Lower leg skin (tissue), 4 donors: ENCODE measurements at regions not wholly inside any gene's neighbourhood (a gene's known extent, or its start where the extent isn't known, plus 50 kb on each side); places are given as distances from the start of the nearest gene placed in this dataset.

Experiments
- DNase-seq, 2 donors: peaks; one replicate each; pipeline ENCODE4 v3.0.0-alpha.2; 2019; ENCODE audit warnings: low spot score in 2 of 2
- H3K4me3 ChIP-seq: fragments of 200-600 bp; sonication (generic); 2 replicates; pipeline ENCODE4 v1.5.1; 2017; ENCODE audit warnings: mild to moderate bottlenecking, low read depth; ENCODE audit not compliant: poor library complexity, severe bottlenecking
- CTCF ChIP-seq, 3 donors: fragments of 450-650 bp; IDR thresholded peaks; one replicate each; pipeline ENCODE4 v1.5.1; 2016; ENCODE audit warnings: antibody characterized with exemption in 3 of 3, mild to moderate bottlenecking in 3 of 3, moderate library complexity in 2 of 3
- POLR2A ChIP-seq, 2 donors: fragments of 450-650 bp; IDR thresholded peaks; one replicate each; pipeline ENCODE4 v1.6.1; 2016 to 2017; ENCODE audit warnings: antibody characterized with exemption in 2 of 2, mild to moderate bottlenecking in 1 of 2, moderate library complexity in 1 of 2
- WGBS, 2 donors: methylation state at CpG; one replicate each; pipeline ENCODE4 v1.1.5; 2018; 5-methylcytosine and 5-hydroxymethylcytosine counted together
- intact Hi-C: fragments of 100-400 bp; cut with DNase I; formaldehyde crosslinking; loops from one replicate; pipeline ENCODE4 v1.15.0; 2023; ENCODE audit warnings: low total_unique reads

- 62 to 71% methylated on average over 9 of the region's 9 CpGs for WGBS, 2 donors
- DNase-seq = no peak
- intact Hi-C loops = no loop called here
- H3K4me3 ChIP-seq = no peak overlapping the region
- TF ChIP-seq CTCF (IDR thresholded peaks at IDR 0.05) (no peak), POLR2A (IDR thresholded peaks at IDR 0.05) (no peak)
These were observed 123.0 kb upstream of the CPEB4 start for GRCh38 chr5:173765029-173765644.

- no peak overlapping the region for H3K4me3 ChIP-seq
- TF ChIP-seq CTCF (IDR thresholded peaks at IDR 0.05) (no peak), POLR2A (IDR thresholded peaks at IDR 0.05) (no peak)
- intact Hi-C loops = no loop called here
- WGBS, 2 donors = 72 to 79% methylated on average over 6 of the region's 6 CpGs
- DNase-seq = no peak
These were observed 122.5 kb upstream of the CPEB4 start for GRCh38 chr5:173765661-173766060.

- H3K4me3 ChIP-seq = no peak overlapping the region
- intact Hi-C loops = no loop called here
- TF ChIP-seq CTCF (IDR thresholded peaks at IDR 0.05) (no peak), POLR2A (IDR thresholded peaks at IDR 0.05) (no peak)
- 52 to 59% methylated on average over 12 of the region's 12 CpGs for WGBS, 2 donors
- no peak for DNase-seq
These were observed 120.4 kb upstream of the CPEB4 start for GRCh38 chr5:173767574-173768266.

GRCh38 chr5:173768267-173768806, 119.8 kb upstream of the CPEB4 start:
- intact Hi-C loops = no loop called here
- no peak overlapping the region for H3K4me3 ChIP-seq
- no peak for DNase-seq
- WGBS, 2 donors = 79 to 92% methylated on average over 5 of the region's 5 CpGs
- no peak for TF ChIP-seq CTCF (IDR thresholded peaks at IDR 0.05)
- TF ChIP-seq POLR2A (IDR thresholded peaks at IDR 0.05) = no peak

- intact Hi-C loops = no loop called here
- no peak for DNase-seq
- no peak overlapping the region for H3K4me3 ChIP-seq
- TF ChIP-seq POLR2A (IDR thresholded peaks at IDR 0.05) (no peak), CTCF (IDR thresholded peaks at IDR 0.05) (no peak)
- WGBS, 2 donors = 81 to 89% methylated on average over 1 of the region's 1 CpG
These were observed 119.3 kb upstream of the CPEB4 start for GRCh38 chr5:173768891-173769290.
